Small intestine (tissue), 7 donors: ENCODE measurements at regions not wholly inside any gene's neighbourhood (a gene's known extent, or its start where the extent isn't known, plus 50 kb on each side); places are given as distances from the start of the nearest gene placed in this dataset.

Experiments used
- DNase-seq, 2 donors: peaks; one replicate each; pipeline versions ENCODE4 v3.0.0 to v3.0.0-alpha.2; 2013
- FAIRE-seq: peaks from 2 replicates; lab custom pipeline; 2012; peaks lifted over from hg19 to GRCh38; lab: Jason Lieb, UNC
- H3K27ac ChIP-seq, 3 donors: one replicate each; pipeline ENCODE4 v1.5.1; 2013; ENCODE audit warnings: low read length in 2 of 3, mild to moderate bottlenecking in 2 of 3, control low read depth in 1 of 3, inconsistent platforms in 1 of 3, low read depth in 1 of 3, moderate library complexity in 1 of 3
- H3K27me3 ChIP-seq, 3 donors: one replicate each; pipeline ENCODE4 v1.6.1; 2013; ENCODE audit warnings: low read length in 3 of 3, inconsistent platforms in 1 of 3; ENCODE audit not compliant: control insufficient read depth in 3 of 3, insufficient read depth in 3 of 3
- H3K36me3 ChIP-seq, 3 donors: one replicate each; pipeline ENCODE4 v1.6.1; 2013; ENCODE audit warnings: low read length in 3 of 3, inconsistent platforms in 1 of 3, low read depth in 1 of 3, mild to moderate bottlenecking in 1 of 3, moderate library complexity in 1 of 3; ENCODE audit not compliant: control insufficient read depth in 3 of 3, insufficient read depth in 2 of 3
- H3K4me1 ChIP-seq, 3 donors: one replicate each; pipeline ENCODE4 v1.6.1; 2013; ENCODE audit warnings: low read length in 2 of 3, inconsistent platforms in 1 of 3, low read depth in 1 of 3, mild to moderate bottlenecking in 1 of 3, moderate library complexity in 1 of 3; ENCODE audit not compliant: control insufficient read depth in 3 of 3, insufficient read depth in 2 of 3
- H3K4me3 ChIP-seq, 3 donors: one replicate each; pipeline ENCODE4 v1.5.1; 2013; ENCODE audit warnings: low read length in 3 of 3, control low read depth in 1 of 3, inconsistent platforms in 1 of 3, low read depth in 1 of 3, mild to moderate bottlenecking in 1 of 3, moderate library complexity in 1 of 3
- H3K9me3 ChIP-seq, 2 donors: one replicate each; pipeline ENCODE4 v1.6.1; 2013; ENCODE audit warnings: low read depth in 1 of 2, low read length in 1 of 2; ENCODE audit not compliant: control insufficient read depth in 2 of 2, insufficient read depth in 1 of 2
- WGBS, 3 donors: extraction: QIAGEN DNeasy Blood & Tissue Kit; methylation state at CpG; one replicate each; pipeline ENCODE4 v1.1.7; 2013; 5-methylcytosine and 5-hydroxymethylcytosine counted together
- donor health status: healthy with polysubstance abuse.
- donor health status: control.
- donor health status: control.
- donor health status: Bipolar disorder and iron deficiency.
- donor health status: healthy.

- Histone ChIP-seq H3K4me1 (no peaks in the 10 kb centered on the region), H3K4me3 (no peak overlapping the region), H3K27me3 (no peaks in the 10 kb centered on the region), H3K9me3 (no peaks in the 10 kb centered on the region), H3K36me3 (no peaks in the 10 kb centered on the region), H3K27ac (no peak overlapping the region)
- DNase-seq: no peak
- FAIRE-seq: no peak
- 73 to 81% (median 75%) methylated on average over 2 of the region's 2 CpGs for WGBS, 3 donors
Observed at GRCh38 chr3:94544131-94544789, 481.4 kb downstream of the NSUN3 start.

DNA sequence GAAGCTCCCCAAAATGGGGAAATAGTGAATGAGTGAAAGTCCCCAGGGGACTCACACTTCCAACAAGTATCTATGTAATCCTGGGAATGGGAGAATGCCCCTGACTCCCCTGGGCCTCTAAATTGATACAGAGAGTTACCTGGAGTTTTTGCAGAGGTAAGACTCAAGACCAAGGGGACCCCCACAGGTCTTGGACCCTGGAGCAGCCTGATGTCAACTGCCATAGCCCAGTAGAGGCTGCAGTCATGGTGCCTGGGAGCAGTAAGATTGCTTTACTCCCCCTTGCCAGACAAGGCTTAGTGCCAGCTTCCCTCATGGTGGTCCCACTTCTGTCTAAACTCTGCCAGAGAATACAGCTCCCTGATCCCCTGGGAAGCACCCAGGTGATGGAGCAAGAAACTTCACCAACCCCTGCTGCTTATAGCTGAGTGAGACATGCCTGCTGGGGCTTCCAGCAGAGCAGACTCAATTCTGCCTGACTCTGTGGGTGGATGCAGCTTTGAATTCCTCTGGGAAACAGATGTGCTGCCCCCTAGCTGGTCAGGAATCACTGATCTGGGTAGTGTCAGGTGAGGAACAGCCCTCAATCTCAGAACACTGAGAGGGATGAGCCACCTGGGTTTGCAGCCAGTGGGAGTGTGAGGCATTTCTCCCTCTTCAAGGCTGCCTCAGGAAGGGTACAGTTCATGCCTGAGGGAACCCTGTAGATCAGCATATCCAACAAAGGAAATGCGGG, 485.9 kb downstream of the NSUN3 start:
- DNase-seq: no peak
- Histone ChIP-seq H3K9me3 (no peaks in the 10 kb centered on the region), H3K4me1 (no peaks in the 10 kb centered on the region), H3K27ac (no peak overlapping the region), H3K36me3 (no peaks in the 10 kb centered on the region), H3K4me3 (no peak overlapping the region), H3K27me3 (no peaks in the 10 kb centered on the region)
- FAIRE-seq: no peak
- 32 to 97% (median 33%) methylated on average over 1 of the region's 1 CpG for WGBS, 3 donors

DNA sequence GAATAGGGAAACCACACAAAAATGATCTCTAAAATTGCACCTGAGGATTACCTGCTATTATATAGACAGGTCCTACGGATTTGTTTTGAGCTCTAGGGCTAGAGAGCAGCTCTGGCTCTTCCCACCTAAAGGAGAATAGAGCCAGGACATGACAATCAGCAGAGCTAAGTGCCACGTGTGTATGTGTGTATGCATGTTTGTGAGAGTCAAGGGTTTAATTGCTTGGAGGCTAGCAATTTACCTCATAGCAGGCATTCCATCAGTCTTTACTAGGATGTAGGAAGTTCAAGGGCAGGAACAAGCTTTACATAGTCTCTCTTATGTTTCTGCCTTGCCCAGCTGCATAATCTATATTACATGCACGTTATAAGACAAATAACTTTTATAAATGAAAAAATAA, 498.2 kb downstream of the NSUN3 start:
- no peaks in the 10 kb centered on the region for H3K36me3 ChIP-seq
- H3K4me3 ChIP-seq: no peak overlapping the region
- no peaks in the 10 kb centered on the region for H3K4me1 ChIP-seq
- peak in 1 of 2 donors; percentile 15 for DNase-seq
- no peaks in the 10 kb centered on the region for H3K27me3 ChIP-seq
- H3K27ac ChIP-seq: no peak overlapping the region
- H3K9me3 ChIP-seq: no peaks in the 10 kb centered on the region
- no peak for FAIRE-seq
- WGBS, 3 donors: 11 to 17% (median 15%) methylated on average over 3 of the region's 3 CpGs

- 94 to 100% (median 95%) methylated on average over 1 of the region's 1 CpG for WGBS, 3 donors
- H3K27me3 ChIP-seq: no peaks in the 10 kb centered on the region
- no peak for FAIRE-seq
Observed at GRCh38 chr3:94564247-94564646, 501.4 kb downstream of the NSUN3 start.

DNA sequence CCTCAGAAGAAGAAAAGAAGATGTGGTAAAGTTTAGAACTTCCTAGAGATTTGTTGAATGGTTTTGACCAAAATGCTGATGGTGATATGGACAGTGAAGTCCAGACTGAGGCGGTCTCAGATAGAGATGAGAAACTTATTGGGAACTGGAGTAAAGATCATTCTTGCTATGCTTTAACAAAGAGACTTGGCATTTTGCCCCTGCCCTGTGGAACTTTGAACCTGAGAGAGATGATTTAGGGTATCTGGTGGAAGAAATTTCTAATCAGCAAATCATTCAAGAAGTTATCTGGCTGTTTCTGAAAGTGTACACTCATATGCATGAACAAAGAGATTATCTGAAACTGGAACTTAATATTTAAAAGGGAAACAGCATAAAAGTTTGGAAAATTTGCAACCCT, 505.2 kb downstream of the NSUN3 start:
- WGBS, 3 donors: 0% methylated on average over 1 of the region's 1 CpG
- Histone ChIP-seq H3K4me3 (no peak overlapping the region), H3K9me3 (no peaks in the 10 kb centered on the region), H3K27ac (no peak overlapping the region), H3K27me3 (no peaks in the 10 kb centered on the region), H3K36me3 (no peaks in the 10 kb centered on the region), H3K4me1 (no peaks in the 10 kb centered on the region)
- FAIRE-seq (no peak), DNase-seq (no peak)

More at GRCh38 chr3:94564247-94564646, 501.4 kb downstream of the NSUN3 start:
- no peaks in the 10 kb centered on the region for H3K4me1 ChIP-seq
- H3K9me3 ChIP-seq: no peaks in the 10 kb centered on the region
- no peaks in the 10 kb centered on the region for H3K36me3 ChIP-seq
- H3K27ac ChIP-seq: no peak overlapping the region
- no peak overlapping the region for H3K4me3 ChIP-seq
- no peak for DNase-seq

DNA sequence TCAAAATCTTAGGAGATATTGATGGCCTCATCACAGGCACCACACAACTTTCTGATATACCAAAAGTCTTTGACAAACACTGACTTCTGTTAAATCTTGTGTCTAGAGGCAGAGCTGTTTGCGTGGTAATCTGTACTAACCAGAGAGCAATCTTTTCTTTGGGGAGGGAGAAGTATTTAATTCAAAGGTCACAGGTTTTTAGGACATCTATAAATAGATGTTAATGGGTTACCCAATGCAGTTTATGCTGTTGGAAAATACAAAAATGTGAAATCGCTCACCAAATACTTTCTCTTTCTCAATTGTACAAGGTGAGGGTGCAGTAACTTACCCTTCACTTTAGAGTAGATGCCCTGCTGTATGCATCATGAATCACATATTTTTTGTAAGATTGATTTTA, 510.5 kb downstream of the NSUN3 start:
- Histone ChIP-seq H3K4me3 (no peak overlapping the region), H3K36me3 (no peaks in the 10 kb centered on the region), H3K4me1 (no peaks in the 10 kb centered on the region), H3K27me3 (no peaks in the 10 kb centered on the region), H3K27ac (no peak overlapping the region), H3K9me3 (no peaks in the 10 kb centered on the region)
- FAIRE-seq: no peak
- 80 to 90% (median 88%) methylated on average over 2 of the region's 2 CpGs for WGBS, 3 donors
- DNase-seq: no peak

- H3K36me3 ChIP-seq: no peaks in the 10 kb centered on the region
- H3K9me3 ChIP-seq: no peaks in the 10 kb centered on the region
- H3K27ac ChIP-seq: no peak overlapping the region
- H3K27me3 ChIP-seq: no peaks in the 10 kb centered on the region
- DNase-seq (no peak), FAIRE-seq (no peak)
- 59 to 72% (median 64%) methylated on average over 3 of the region's 3 CpGs for WGBS, 3 donors
- no peak overlapping the region for H3K4me3 ChIP-seq
- no peaks in the 10 kb centered on the region for H3K4me1 ChIP-seq
Observed at GRCh38 chr3:94587291-94587690, 524.4 kb downstream of the NSUN3 start.

- WGBS, 3 donors: 93 to 96% (median 95%) methylated on average over 1 of the region's 1 CpG
- no peaks in the 10 kb centered on the region for H3K27me3 ChIP-seq
- no peaks in the 10 kb centered on the region for H3K36me3 ChIP-seq
- no peaks in the 10 kb centered on the region for H3K9me3 ChIP-seq
- FAIRE-seq (no peak), DNase-seq (no peak)
- H3K27ac ChIP-seq: no peak overlapping the region
- H3K4me1 ChIP-seq: no peaks in the 10 kb centered on the region
- H3K4me3 ChIP-seq: no peak overlapping the region
Observed at GRCh38 chr3:94593526-94594150, 530.8 kb downstream of the NSUN3 start.
